ENCODE measurements at regions not wholly inside any gene's neighbourhood (a gene's known extent, or its start where the extent isn't known, plus 50 kb on each side); places are given as distances from the start of the nearest gene placed in this dataset.
A peak's percentile ranks its signal among the peaks of the same experiment; 100 is the strongest.

GRCh38 chr1:224502459-224503160 lies 68.0 kb upstream of the WDR26 start:
- Histone ChIP-seq H3K27ac (ENCODE audit: low read depth, low read length) (no peak overlapping the region), H3K9me3 (ENCODE audit: low read depth, low read length) (no peaks in the 10 kb centered on the region), H3K4me3 (ENCODE audit: insufficient read depth, low read length) (no peak overlapping the region), H2AFZ (ENCODE audit: low read length) (peak overlapping the region; percentile 70), H3K36me3 (ENCODE audit: insufficient read depth, low read length) (no peaks in the 10 kb centered on the region), H3K4me1 (ENCODE audit: insufficient read depth, low read length) (peaks cover 50% of the 10 kb centered on the region), H4K20me1 (ENCODE audit: insufficient read depth, low read length) (no peaks in the 10 kb centered on the region), H3K4me2 (ENCODE audit: insufficient read depth, low read length) (peak overlapping the region; percentile 48), H3K27me3 (ENCODE audit: insufficient read depth, low read length) (no peaks in the 10 kb centered on the region), H3K79me2 (ENCODE audit: insufficient read depth, low read length) (no peaks in the 10 kb centered on the region)
- TF ChIP-seq CTCF (IDR thresholded peaks at IDR 0.05; ENCODE audit: extremely low read depth, low read depth, low read length), result no peak
- no peak for DNase-seq (ENCODE audit: insufficient read length, low spot score, missing footprints)

GRCh38 chr1:224503161-224504118 lies 68.8 kb upstream of the WDR26 start:
- peak overlapping the region; percentile 61 for H3K27ac ChIP-seq (ENCODE audit: low read depth, low read length)
- peaks cover 43% of the 10 kb centered on the region for H3K4me1 ChIP-seq (ENCODE audit: insufficient read depth, low read length)
- peak overlapping the region; percentile 21 for H3K4me3 ChIP-seq (ENCODE audit: insufficient read depth, low read length)
- no peaks in the 10 kb centered on the region for H3K79me2 ChIP-seq (ENCODE audit: insufficient read depth, low read length)
- DNase-seq (ENCODE audit: insufficient read length, low spot score, missing footprints), result peak; percentile 98
- no peaks in the 10 kb centered on the region for H4K20me1 ChIP-seq (ENCODE audit: insufficient read depth, low read length)
- H3K36me3 ChIP-seq (ENCODE audit: insufficient read depth, low read length), result no peaks in the 10 kb centered on the region
- H2AFZ ChIP-seq (ENCODE audit: low read length), result peak overlapping the region; percentile 80
- H3K27me3 ChIP-seq (ENCODE audit: insufficient read depth, low read length), result no peaks in the 10 kb centered on the region
- no peaks in the 10 kb centered on the region for H3K9me3 ChIP-seq (ENCODE audit: low read depth, low read length)
- H3K4me2 ChIP-seq (ENCODE audit: insufficient read depth, low read length), result peak overlapping the region; percentile 54
- no peak for TF ChIP-seq CTCF (IDR thresholded peaks at IDR 0.05; ENCODE audit: extremely low read depth, low read depth, low read length)

GRCh38 chr1:224504297-224505041 lies 69.9 kb upstream of the WDR26 start:
- Histone ChIP-seq H2AFZ (ENCODE audit: low read length) (no peak overlapping the region), H3K4me1 (ENCODE audit: insufficient read depth, low read length) (peaks cover 33% of the 10 kb centered on the region), H3K79me2 (ENCODE audit: insufficient read depth, low read length) (no peaks in the 10 kb centered on the region), H3K27me3 (ENCODE audit: insufficient read depth, low read length) (no peaks in the 10 kb centered on the region), H4K20me1 (ENCODE audit: insufficient read depth, low read length) (no peaks in the 10 kb centered on the region), H3K4me2 (ENCODE audit: insufficient read depth, low read length) (no peak overlapping the region), H3K4me3 (ENCODE audit: insufficient read depth, low read length) (no peak overlapping the region), H3K9me3 (ENCODE audit: low read depth, low read length) (no peaks in the 10 kb centered on the region), H3K36me3 (ENCODE audit: insufficient read depth, low read length) (no peaks in the 10 kb centered on the region), H3K27ac (ENCODE audit: low read depth, low read length) (peak overlapping the region; percentile 61)
- peak; percentile 58 for DNase-seq (ENCODE audit: insufficient read length, low spot score, missing footprints)
- TF ChIP-seq CTCF (IDR thresholded peaks at IDR 0.05; ENCODE audit: extremely low read depth, low read depth, low read length), result no peak

Measured in osteoblast (primary cell).